ENCODE measurements at regions not wholly inside any gene's neighbourhood (a gene's known extent, or its start where the extent isn't known, plus 50 kb on each side); places are given as distances from the start of the nearest gene placed in this dataset.

GRCh38 chr2:111219285-111219684, 98.6 kb downstream of the BCL2L11 start:
- DNase-seq (ENCODE audit: low spot score), result no peak

GRCh38 chr2:111219734-111220505, 99.2 kb downstream of the BCL2L11 start:
- no peak for DNase-seq (ENCODE audit: low spot score)

DNA sequence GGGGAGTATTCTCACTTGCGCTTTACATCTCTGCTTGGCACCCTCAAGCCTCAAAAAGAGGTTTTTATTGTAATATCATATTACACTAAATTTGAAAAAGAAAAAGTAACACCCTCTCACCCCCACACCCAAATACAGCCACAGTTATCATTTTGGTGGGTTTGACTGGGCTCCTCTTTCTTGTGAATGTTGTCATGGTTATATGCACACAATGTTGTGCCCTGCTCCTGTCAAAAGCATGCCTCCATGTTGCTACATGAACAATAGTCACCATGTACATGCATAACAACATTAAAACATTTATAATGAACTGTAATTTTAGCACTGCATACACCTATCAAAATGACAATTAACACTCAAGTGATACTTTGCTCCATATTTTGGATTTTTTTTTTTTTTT, 100.2 kb downstream of the BCL2L11 start:
- DNase-seq (ENCODE audit: low spot score), result no peak

DNA sequence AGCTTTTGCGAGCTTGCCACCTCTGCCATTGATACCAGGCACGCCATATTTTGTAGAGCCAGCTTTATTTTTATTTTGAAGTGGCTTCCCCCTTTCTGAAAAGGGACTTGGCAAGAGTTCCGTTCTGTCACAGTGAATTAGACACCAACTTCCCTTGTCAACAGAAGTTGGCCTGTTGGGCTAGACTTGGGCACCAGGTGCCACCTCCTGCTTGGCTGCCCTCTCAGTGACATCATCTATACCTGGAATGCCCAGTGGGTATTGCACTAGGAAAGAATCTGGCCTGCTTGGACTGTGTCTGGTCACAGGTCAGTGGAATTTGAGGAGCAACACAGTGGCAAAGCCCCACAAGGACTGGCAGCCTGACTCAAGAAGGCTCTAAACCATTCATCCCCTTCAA, 101.0 kb downstream of the BCL2L11 start:
- no peak for DNase-seq (ENCODE audit: low spot score)

GRCh38 chr2:111222204-111222866, 101.6 kb downstream of the BCL2L11 start:
- no peak for DNase-seq (ENCODE audit: low spot score)

DNA sequence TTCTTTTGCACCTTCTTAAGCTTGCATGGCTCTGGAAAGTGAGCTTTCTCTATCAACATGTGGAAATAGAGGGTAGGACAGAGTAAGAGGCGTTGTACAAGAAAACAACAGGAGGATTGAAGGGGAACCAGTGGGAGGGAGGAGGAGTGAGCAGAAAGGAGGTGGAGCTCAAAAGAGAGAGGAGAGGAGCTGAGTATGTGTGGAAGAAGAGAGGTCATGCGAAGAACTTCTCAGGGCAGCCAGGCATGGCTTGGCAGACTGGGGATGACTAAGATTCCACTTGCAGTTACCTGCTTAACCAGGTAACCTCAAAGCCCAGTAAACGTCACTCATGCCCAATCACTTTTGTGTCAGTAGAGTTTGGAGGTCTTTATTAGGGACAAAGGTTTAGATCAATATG, 105.1 kb downstream of the BCL2L11 start:
- DNase-seq (ENCODE audit: low spot score), result no peak

DNA sequence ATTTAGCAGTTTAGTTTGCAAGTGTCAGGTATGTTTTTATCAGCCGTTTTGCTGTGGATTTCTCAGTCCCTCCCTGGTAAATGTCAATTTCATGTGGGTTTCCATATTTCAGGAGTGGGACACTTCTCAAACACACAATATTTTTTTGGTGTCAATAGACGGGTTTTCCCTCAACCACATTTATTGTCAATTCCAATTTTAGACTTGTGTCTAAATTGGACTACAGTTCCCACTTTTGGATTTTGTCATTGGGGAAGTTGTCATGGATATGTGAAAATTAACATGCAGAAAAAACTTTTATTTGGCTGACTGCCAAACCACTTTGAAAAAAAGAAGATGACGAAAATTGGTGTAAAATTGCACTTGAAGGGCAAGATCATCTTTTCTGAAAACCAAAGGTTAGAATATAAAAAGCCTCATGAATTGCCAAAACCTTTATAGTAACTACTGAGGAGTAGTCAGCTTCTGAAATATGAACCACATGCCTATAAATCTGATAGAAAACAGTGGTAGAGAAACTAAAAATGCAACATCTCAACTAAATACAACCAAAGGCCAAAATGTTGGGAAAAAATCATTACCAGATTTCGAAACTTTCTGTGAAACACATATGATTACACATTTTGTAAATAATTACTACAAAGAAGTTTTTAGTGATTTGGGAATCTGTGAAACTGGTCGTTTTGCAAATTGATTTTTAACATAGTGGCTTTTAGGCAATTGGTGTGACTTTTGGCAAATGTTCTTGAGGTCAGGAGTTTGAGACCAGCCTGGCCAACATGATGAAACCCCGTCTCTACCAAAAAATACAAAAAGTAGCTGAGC, 106.4 kb downstream of the BCL2L11 start:
- no peak for DNase-seq (ENCODE audit: low spot score)

- no peak for DNase-seq (ENCODE audit: low spot score)
These were observed 107.0 kb downstream of the BCL2L11 start for GRCh38 chr2:111227716-111228141.

DNA sequence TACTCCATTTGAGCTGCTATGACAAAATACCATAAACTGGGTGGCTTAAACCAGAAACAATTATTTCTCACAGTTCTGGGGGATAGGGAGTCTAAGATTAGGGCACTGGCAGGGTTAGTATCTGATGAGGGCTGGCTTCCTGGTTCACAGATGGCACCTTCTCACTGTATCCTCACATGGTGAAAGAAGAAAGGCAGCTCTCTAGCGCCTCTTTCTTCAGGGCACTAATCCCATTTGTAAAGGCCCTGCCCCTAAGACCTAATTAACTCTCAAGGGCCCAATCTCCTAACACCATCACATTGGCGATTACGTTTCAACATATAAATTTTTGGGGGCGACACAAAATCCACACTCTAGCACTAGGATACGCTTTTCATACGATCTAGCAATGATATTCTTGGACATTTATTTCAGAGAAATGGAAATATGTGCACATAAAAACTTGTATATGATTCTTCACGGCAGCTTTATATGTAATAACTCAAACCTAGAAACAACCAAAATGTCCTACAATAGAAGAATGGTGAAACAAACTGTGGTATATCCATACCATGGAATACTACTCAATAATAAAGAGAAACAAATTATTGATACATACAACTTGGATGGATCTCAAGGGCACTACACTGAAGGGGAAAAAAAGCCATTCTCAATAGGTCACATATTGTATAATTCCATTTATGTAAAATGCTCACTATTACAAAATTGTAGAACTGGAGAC, 111.0 kb downstream of the BCL2L11 start:
- DNase-seq (ENCODE audit: low spot score), result no peak

DNA sequence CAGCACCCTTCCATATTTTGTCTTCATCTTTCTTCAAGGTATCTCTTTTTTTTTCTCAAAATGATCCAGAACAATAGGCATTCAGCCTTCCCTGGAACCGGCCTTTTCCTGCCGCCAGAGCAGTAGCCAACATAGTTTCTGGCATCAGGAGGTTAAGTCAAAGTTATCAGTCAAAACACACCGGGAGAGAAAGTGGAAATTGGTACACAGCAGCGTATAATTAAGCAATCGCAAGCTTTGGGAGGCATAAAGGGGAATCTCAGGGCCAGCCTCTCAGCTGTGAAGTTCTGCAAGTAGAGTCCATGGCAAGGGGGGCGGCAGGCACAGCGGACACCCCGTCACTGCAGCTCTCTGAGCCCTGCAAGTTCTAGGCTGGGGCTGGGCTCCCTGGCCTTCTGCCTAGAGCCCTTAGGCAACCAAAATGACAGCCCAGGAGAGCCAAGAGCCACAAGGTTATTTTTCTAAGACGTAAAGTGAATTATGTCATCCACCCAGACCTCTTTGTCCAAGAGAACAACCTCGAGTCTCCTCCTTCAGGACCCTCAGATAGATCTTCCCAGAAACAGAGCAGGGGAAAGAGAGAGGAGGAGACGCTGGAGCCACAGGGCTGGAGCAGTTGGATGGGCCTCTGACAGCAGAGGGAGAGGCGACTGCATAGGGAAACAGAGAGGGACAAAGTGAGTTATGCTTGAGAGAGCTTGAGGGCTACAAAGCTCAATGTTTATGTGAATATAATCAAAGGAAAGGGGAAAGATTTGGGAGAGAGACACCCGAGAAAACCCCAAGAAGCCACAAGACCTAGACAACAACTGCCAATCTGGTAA, 114.7 kb downstream of the BCL2L11 start:
- DNase-seq (ENCODE audit: low spot score), result no peak

DNA sequence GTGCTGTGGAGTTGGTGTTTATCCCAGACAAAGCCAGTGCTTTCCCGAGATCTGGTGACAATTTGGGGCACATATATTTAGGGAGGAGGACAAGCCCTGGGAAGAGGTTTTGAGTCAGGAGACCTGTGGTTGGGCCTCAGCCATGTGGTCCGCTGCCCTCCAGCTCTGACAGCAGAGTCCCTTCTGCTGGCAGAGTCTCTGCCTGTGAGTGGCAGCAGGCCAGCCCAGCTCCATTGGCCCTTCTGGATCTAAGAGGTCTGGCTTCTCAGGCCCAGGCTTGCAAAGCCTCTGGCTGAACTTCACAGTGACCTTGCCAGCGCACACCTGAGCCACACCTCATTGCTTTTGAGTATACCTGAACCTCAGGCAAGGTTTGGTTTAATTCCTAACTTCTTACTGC, 115.3 kb downstream of the BCL2L11 start:
- no peak for DNase-seq (ENCODE audit: low spot score)

GRCh38 chr2:111238296-111238695, 117.6 kb downstream of the BCL2L11 start:
- DNase-seq (ENCODE audit: low spot score), result no peak

DNA sequence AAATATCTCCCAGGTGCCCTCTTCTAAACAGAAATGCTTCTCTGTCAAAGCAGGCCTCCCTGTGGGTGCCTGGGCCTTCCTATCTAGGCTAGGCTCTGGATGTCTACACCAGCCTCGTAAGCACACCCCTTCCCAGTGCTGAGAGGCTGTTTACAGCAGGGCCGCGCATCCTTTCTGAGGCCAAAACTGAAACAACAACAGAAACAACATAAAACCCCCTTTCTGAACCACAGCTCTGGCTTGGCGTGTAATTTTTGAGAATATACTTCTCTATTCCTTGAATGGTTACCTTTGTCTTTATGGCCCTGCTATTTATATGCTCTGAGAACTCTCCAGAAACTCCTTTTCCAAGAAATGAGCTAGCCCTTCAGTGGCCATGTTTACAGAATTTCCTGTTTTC, 118.4 kb downstream of the BCL2L11 start:
- no peak for DNase-seq (ENCODE audit: low spot score)

DNA sequence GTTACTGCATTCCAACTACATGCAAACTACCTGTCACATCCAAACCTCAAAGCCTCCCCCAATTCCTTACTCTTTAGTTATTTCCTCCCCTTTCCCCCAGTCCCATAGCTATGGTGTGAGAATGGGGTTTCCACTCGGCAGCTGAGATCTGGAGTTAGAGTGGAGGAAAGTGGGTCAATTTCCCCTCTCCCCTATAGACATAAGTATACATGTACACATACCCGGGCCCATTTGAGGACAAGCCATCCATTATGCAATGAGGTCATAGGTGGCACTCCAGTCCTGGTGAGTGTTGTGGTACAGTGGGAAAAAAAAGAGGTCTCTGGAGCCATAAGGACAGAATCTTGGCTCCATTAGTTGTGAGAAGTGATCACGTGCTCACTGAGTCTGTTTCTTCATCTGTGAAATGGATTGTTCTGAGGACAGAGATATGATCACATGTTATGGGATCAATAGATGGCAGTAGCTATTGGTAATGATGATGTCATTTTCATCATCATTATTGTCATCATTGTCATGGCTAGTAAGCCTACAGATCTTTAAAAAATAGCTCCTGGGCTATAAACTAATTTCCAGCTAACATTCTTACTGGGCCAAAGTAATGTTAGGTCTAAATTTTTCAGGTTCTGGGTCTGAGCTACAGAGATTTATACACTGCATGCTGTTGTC, 119.0 kb downstream of the BCL2L11 start:
- no peak for DNase-seq (ENCODE audit: low spot score)

DNA sequence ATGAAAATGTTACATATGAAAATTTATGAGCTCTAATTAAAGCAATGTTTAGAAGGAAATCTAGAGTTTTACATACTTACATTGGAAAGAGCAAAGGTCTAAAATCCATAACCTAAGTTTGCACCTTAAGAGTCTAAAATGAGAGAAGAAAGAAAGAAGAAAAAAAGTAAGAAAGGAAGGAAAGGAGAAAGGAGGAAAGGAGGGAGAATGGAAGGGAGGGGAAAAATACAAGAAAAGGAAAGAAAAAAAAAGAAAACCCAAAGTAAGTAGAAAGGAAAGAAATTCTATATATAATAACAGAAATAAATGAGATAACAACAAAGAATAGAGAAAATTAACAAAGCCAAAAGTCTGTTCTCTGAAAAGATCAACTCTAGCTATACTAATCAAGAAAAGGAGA, 122.6 kb downstream of the BCL2L11 start:
- no peak for DNase-seq (ENCODE audit: low spot score)

GRCh38 chr2:111244864-111245263, 124.2 kb downstream of the BCL2L11 start:
- no peak for DNase-seq (ENCODE audit: low spot score)

DNA sequence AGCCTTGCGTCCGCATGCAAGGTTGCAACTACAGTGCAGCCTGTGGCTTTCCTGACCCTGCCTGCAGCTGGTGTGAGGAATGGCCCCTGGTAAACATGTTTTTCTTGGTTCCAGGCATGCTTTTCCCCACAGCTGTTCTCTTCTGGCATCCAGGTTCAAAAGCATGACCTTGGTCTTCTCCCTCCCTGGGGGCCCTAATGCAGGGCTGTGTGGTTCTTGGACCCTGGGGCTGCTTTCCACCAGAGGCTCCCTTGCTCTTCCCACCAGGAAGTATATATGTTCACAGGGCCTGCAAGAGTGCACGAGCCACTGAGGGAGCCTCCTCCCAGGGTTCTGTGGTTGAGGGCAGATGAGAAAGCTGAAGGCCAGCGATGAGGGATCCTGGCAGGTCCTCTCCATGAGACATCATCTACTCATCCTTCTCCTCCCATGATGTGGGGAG, 125.9 kb downstream of the BCL2L11 start:
- no peak for DNase-seq (ENCODE audit: low spot score)

- DNase-seq (ENCODE audit: low spot score), result no peak
These were observed 126.8 kb downstream of the BCL2L11 start for GRCh38 chr2:111247491-111247890.

- DNase-seq (ENCODE audit: low spot score), result no peak
These were observed 129.1 kb downstream of the BCL2L11 start for GRCh38 chr2:111249806-111250205.
